Hepatocyte (in vitro differentiated cells): ENCODE measurements at regions not wholly inside any gene's neighbourhood (a gene's known extent, or its start where the extent isn't known, plus 50 kb on each side); places are given as distances from the start of the nearest gene placed in this dataset.
"Not testable (repeated sequence)": the region's sequence is repeated elsewhere in the genome, so short reads cannot be mapped to it uniquely, and the experiment has no call there.

ENCODE experiments used
- DNase-seq: peaks from one replicate; pipeline ENCODE4 v3.0.0-alpha.2; 2016; ENCODE audit warnings: low spot score
- H2AFZ ChIP-seq: fragments of 200-600 bp; sonication (generic); 2 replicates; pipeline ENCODE4 v1.6.0; 2016; ENCODE audit warnings: antibody characterized with exemption, mild to moderate bottlenecking
- H3K27ac ChIP-seq: fragments of 200-600 bp; sonication (generic); 2 replicates; pipeline ENCODE4 v1.5.1; 2016; ENCODE audit warnings: mild to moderate bottlenecking
- H3K27me3 ChIP-seq: fragments of 200-600 bp; sonication (generic); 2 replicates; pipeline ENCODE4 v1.6.1; 2016
- H3K36me3 ChIP-seq: fragments of 200-600 bp; sonication (generic); replicated peaks from 2 replicates; pipeline ENCODE4 v1.5.1; 2016; ENCODE audit warnings: low read depth; ENCODE audit not compliant: insufficient read depth
- H3K4me1 ChIP-seq: fragments of 200-600 bp; sonication (generic); 2 replicates; pipeline ENCODE4 v1.5.1; 2016; ENCODE audit warnings: mild to moderate bottlenecking, moderate library complexity; ENCODE audit not compliant: insufficient read depth
- H3K4me2 ChIP-seq: fragments of 200-600 bp; sonication (generic); 2 replicates; pipeline ENCODE4 v1.6.0; 2016
- H3K4me3 ChIP-seq: fragments of 200-600 bp; sonication (generic); 2 replicates; pipeline ENCODE4 v1.5.1; 2016; ENCODE audit warnings: mild to moderate bottlenecking
- H3K79me2 ChIP-seq: fragments of 200-600 bp; sonication (generic); 2 replicates; pipeline ENCODE4 v1.6.0; 2017; ENCODE audit warnings: mild to moderate bottlenecking
- H3K9me2 ChIP-seq: fragments of 200-600 bp; sonication (generic); replicated peaks from 2 replicates; pipeline ENCODE4 v1.6.0; 2017; ENCODE audit warnings: mild to moderate bottlenecking; ENCODE audit not compliant: insufficient read depth
- H3K9me3 ChIP-seq: fragments of 200-600 bp; sonication (generic); 2 replicates; pipeline ENCODE4 v1.5.1; 2016; ENCODE audit warnings: low read depth, mild to moderate bottlenecking
- H4K20me1 ChIP-seq: fragments of 200-600 bp; sonication (generic); 2 replicates; pipeline ENCODE4 v1.6.0; 2016; ENCODE audit warnings: mild to moderate bottlenecking; ENCODE audit not compliant: insufficient read depth, poor library complexity, severe bottlenecking
- CTCF ChIP-seq: fragments of 200-600 bp; sonication (generic); IDR thresholded peaks from 2 replicates; pipeline ENCODE4 v1.5.1; 2016; ENCODE audit warnings: antibody characterized with exemption, mild to moderate bottlenecking; ENCODE audit not compliant: poor library complexity
- EZH2 ChIP-seq: fragments of 200-600 bp; sonication (generic); IDR thresholded peaks from 2 replicates; pipeline ENCODE4 v1.6.1; 2016; ENCODE audit warnings: antibody characterized with exemption, mild to moderate bottlenecking, borderline replicate concordance
- EZH2phosphoT487 ChIP-seq: fragments of 200-600 bp; sonication (generic); IDR thresholded peaks from one replicate; pipeline ENCODE4 v1.6.1; 2018; ENCODE audit warnings: antibody characterized with exemption, mild to moderate bottlenecking, low read depth, moderate library complexity; ENCODE audit not compliant: unreplicated experiment, severe bottlenecking
- WGBS: methylation state at CpG from one replicate; pipeline ENCODE4 v1.1.6; 2016; ENCODE audit warnings: low lambda C conversion rate; ENCODE audit errors: missing lambda C conversion rate; 5-methylcytosine and 5-hydroxymethylcytosine counted together

- Histone ChIP-seq H3K9me3 (no peaks in the 10 kb centered on the region), H2AFZ (no peak overlapping the region), H3K4me3 (no peak overlapping the region), H3K9me2 (no peaks in the 10 kb centered on the region), H3K79me2 (no peaks in the 10 kb centered on the region), H3K4me1 (no peaks in the 10 kb centered on the region), H3K36me3 (no peaks in the 10 kb centered on the region), H3K27ac (no peak overlapping the region), H3K27me3 (no peaks in the 10 kb centered on the region), H4K20me1 (no peaks in the 10 kb centered on the region), H3K4me2 (no peak overlapping the region)
- 89% methylated on average over 8 of the region's 8 CpGs for WGBS
- no peak for DNase-seq
- no peak for TF ChIP-seq EZH2phosphoT487
- no peak for TF ChIP-seq EZH2
- no peak for TF ChIP-seq CTCF
Observed at GRCh38 chr13:67466569-67466968, 236.4 kb upstream of the PCDH9 start.

DNA sequence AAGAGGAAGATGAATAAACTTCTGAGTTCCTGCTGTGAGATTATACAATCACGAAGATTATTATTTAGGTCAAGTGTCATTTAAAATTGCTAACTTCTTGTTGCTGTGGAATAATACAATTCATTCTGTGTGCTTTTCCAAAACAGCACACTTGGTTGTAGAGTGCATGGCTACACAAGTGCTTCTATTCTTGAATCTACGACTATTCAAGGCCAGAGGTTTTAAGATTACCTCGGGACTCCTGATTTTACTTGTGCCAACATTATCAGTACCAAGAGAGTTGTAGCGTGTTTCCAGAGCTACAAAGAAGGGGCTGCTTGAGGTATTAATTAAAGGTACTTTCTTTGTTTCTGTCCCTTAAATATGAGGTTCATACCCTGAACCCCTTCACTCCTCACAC is 234.0 kb upstream of the PCDH9 start:
- no peaks in the 10 kb centered on the region for H4K20me1 ChIP-seq
- no peak for DNase-seq
- no peaks in the 10 kb centered on the region for H3K4me1 ChIP-seq
- no peak overlapping the region for H2AFZ ChIP-seq
- WGBS, result 83% methylated on average over 4 of the region's 4 CpGs
- H3K79me2 ChIP-seq, result no peaks in the 10 kb centered on the region
- H3K4me3 ChIP-seq, result no peak overlapping the region
- TF ChIP-seq CTCF (no peak), EZH2phosphoT487 (no peak)
- no peaks in the 10 kb centered on the region for H3K9me2 ChIP-seq
- no peaks in the 10 kb centered on the region for H3K36me3 ChIP-seq
- no peak overlapping the region for H3K27ac ChIP-seq
- no peaks in the 10 kb centered on the region for H3K9me3 ChIP-seq
- H3K4me2 ChIP-seq, result no peak overlapping the region
- no peaks in the 10 kb centered on the region for H3K27me3 ChIP-seq

DNA sequence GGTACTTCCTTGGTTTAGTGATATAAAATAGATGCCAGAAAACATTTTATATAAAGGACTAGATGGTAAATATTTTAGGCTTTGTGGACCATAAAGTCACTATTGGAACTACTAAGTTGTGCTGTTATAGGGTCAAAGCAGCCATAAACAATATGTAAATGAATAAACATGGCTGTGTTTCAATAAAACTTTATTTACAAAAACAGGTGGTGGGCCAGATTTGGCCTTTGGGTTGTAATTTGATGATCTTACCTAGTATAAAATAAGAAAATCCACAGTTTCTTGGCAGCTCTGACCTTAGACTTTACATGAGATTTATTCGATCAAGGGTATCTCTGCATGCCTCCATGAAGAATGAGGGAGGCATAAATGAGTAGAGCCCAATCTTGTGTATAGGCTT is 232.0 kb upstream of the PCDH9 start:
- DNase-seq, result no peak
- Histone ChIP-seq H3K4me1 (no peaks in the 10 kb centered on the region), H3K9me3 (no peaks in the 10 kb centered on the region), H3K4me3 (no peak overlapping the region), H3K4me2 (no peak overlapping the region), H2AFZ (no peak overlapping the region), H3K36me3 (no peaks in the 10 kb centered on the region), H3K79me2 (no peaks in the 10 kb centered on the region), H4K20me1 (no peaks in the 10 kb centered on the region), H3K27ac (no peak overlapping the region), H3K27me3 (no peaks in the 10 kb centered on the region), H3K9me2 (no peaks in the 10 kb centered on the region)
- WGBS, result 92% methylated on average over 1 of the region's 1 CpG
- TF ChIP-seq EZH2phosphoT487, result no peak
- TF ChIP-seq EZH2, result no peak
- TF ChIP-seq CTCF, result no peak

GRCh38 chr13:67452526-67452925 is 222.4 kb upstream of the PCDH9 start:
- H3K27ac ChIP-seq, H3K4me2 ChIP-seq, H2AFZ ChIP-seq, H3K36me3 ChIP-seq, H3K9me2 ChIP-seq, H3K27me3 ChIP-seq, H3K79me2 ChIP-seq, H3K4me1 ChIP-seq, H3K9me3 ChIP-seq, DNase-seq, H4K20me1 ChIP-seq, H3K4me3 ChIP-seq: not testable (repeated sequence)
- WGBS, result 94% methylated on average over 7 of the region's 8 CpGs
